DMS153 treated with DMSO at 0.1 percent for 48 hours (cell line): ENCODE measurements at regions not wholly inside any gene's neighbourhood (a gene's known extent, or its start where the extent isn't known, plus 50 kb on each side); places are given as distances from the start of the nearest gene placed in this dataset.

Source experiments
- DNase-seq: peaks from one replicate; lab custom pipeline; 2025; ENCODE audit not compliant: unreplicated experiment; lab: John Stamatoyannopoulos, UW

DNA sequence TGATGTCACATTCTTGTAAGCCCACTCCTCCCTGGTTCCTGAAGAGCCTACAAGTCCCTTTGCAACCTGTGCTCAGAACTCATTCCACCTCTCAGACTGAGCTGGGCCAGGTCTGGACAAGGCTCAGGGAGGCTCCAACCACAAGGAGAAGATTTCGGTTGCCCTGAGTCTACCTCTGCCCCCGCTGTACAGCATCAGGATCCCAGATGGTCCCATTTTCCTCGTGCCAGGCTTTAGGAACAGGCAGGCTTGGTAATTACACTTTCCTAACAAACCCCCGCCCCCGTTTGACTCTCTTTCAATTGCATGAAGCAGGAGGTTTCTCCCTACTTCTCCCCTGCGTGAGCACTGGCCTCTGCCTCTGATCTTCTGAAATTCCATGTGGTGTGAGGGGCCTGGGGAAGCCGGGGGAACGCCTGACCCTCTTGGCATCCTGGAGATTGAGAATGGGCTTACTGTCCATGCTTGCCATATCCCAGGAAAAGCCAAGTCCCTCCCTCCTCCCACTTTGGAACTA lies 86.9 kb upstream of the CTNNA1 start:
- no peak for DNase-seq

DNA sequence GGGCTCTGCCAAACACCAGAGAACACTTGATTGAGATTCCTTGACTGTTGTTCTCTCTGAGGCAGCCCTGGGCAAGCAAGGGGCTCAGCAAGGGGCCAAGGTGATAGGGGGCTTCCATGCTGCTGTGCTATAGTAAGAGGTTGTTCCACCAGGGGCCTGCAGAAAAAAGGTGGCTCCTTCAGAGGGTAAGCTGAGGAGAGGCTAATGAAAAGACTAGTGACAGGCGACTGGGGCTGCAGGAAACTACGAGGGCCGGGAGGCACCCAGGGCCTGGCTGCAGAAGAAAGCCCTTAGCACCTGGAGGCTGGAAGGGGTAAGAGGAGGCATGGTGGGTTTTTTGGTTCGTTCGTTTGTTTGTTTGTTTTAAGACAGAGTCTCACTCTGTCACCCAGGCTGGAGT lies 88.0 kb upstream of the CTNNA1 start:
- DNase-seq, result no peak

DNA sequence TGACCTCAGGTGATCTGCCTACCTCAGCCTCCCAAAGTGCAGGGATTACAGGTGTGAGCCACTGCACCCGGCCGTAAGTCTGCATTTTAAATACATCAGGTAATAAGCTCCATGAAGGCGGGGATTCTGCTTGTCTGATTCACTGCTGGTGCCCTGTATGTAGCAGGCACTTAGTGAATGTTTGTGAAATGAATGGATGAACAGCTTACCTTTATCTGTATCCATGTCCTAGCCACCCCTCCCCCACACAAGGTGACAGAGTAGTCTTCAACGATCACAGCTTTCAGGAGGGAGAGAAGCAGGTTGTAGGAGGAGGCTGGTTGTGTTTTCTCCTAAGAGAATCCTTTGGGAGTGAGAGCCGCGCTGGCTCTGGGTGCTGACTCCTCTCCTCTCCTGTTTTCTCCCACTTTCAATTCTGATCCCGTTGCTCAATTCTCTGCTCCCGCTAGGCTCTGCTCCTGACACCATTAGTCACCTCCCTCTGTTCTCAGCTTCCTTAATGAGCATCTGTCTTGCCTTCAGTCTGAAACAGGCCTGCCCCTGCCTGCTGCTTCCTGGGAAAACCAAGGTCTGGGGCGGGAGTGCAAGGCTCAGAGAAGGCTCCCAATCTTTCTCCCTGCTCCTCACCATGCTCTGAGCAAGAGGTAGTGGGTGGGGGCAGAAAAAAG lies 88.8 kb upstream of the CTNNA1 start:
- DNase-seq, result no peak

DNA sequence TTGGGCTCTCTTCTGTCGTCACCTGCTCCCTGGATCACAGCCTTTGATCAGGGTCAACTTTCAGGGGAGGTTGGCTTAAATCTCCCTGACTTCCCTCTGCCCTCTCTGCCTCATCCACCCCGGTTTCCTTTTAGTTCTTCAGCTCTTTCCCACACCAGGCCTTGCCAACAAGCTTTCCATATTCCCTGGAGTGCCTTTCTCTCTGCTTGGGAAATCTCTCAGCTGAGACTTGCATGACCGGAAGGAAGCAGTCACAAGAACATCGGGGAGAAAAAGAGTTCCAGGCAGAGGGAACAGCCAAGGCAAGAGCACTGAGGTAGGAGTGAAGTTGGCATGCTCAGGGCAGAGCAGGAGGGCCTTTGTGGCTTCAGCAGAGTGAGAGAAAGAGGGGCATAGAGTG lies 88.4 kb upstream of the HSPA9 start:
- DNase-seq, result no peak

DNA sequence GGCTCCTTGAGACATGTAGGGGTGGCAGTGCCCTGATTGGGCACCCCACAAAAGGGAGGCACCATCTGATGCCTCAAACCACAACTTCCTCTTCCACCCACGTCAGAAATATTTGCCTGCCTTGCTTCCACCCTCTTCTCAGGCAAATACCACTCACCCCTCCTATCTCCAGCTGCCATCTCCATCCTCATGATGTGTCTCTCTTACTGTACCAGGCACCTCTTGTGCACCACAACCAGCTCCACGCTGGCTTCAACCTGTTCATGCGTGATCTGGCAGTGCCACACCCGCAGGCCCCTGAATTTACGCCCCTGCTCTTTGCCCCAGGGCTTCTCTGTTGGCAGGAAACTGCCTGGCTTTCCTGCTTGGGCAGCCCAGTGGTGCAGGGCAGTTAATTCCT lies 87.8 kb upstream of the HSPA9 start:
- DNase-seq, result no peak

DNA sequence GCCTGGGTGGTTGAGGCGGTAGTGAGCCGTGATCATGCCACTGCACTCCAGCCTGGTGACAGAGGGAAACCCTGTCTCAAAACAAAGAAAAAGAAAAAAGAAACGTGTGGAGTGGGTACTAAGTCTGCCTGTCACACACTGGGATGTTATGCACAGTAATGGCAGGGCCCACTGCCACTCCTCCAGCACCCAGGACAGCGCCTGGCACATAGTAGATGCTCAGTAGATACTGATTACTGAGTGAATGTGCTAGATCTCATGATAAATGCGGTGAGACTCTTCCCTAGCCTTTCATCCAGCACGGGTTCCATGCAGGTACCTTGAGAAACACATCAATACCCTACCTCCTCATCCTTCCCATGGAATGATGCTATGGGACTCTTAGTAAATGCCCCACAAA lies 87.4 kb upstream of the HSPA9 start:
- no peak for DNase-seq

DNA sequence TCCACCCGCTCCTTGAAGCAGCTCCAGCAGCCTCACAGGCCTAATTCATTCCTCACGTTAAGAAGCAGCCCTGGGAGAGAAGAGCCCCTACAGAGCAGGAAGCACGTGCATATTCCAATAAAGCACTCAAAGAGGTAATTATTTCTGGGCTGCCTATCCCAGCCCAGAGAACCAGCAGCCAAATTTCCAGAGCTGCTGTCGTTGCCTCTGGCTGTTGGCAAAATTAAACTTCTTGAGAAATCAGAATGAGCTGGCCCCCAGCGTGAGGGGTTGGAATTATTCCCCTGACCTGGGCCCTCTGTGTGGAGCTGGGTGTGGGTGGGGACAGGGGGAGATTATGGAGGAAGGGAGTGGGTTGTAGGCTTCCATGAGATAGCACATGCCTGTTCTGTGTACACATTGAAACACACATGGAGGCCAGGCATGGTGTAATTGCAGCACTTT lies 86.8 kb upstream of the HSPA9 start:
- DNase-seq, result no peak

DNA sequence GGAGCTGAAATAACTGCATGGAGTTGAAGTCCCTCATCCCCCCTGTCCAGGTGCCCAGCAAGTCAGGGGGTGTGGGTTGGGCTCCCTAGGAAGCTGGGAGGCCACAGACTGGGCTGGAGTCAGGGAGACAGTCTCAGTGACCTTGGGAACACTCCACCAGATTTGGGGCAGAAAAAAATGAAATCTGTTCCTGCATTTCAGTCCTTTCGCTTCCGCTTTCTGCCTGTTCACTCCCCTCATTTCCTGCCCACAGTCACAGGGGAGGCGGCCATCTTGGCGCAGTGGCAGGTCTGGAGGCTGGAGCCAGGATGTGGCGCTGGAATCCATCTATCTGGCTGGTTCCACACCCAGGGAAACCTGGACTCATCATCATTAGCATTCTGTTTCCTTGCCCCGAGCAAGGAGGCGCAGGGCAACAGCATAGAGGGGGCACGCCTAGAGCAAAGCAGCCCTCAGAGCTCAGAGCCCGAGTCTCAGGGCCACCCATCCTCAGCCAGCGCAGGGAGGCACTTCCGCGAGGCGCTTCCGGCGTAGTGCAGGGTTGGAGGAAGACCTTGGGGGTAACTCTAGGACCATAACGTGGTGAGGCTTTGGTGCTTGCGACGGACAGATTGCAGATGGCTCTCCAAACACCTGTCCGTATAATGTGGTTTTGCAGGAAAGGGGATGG lies 86.2 kb upstream of the HSPA9 start:
- DNase-seq, result no peak

DNA sequence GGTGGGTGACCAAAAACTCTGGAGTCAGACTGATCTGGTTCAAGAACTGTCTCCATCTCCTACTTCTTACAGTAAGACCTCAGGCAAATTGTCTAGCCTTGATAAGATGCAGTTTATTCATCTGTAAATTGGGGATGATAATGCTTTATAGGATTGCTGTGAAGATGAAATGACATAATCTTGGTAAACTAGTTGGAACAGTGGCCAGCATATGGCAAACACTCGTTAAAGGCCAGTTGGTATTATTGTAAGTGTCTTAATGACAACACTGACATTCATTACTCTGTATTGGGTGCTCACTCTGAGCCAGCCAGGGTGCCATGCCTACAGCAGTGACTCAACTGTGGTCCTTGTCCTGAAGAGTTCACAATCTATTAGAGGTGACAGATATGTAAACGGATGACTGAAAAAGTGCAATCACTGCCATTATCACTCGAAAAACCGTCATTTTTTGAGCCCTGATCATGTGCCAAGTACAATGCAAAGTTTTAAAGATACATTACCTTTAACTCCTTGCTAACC lies 84.9 kb upstream of the HSPA9 start:
- no peak for DNase-seq

DNA sequence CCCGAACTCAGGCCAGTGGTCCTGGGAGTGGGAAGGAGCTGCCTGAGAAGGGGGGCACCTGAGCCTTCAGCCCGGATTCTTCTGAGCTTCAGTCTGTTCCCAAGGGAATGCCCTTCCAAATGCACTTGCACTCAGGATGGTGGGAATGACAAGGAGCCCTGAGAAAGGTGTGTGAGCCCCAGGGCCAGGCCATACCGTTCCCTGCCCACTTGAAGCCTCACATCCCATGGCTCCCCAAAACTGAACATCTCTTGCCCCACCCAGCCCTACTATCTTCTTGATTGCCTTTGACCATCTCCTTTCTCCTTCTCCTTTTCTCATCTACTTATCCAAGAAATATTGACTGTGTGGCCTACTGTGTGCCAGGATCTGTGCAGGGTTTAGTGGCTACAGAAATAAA lies 84.4 kb upstream of the HSPA9 start:
- no peak for DNase-seq

DNA sequence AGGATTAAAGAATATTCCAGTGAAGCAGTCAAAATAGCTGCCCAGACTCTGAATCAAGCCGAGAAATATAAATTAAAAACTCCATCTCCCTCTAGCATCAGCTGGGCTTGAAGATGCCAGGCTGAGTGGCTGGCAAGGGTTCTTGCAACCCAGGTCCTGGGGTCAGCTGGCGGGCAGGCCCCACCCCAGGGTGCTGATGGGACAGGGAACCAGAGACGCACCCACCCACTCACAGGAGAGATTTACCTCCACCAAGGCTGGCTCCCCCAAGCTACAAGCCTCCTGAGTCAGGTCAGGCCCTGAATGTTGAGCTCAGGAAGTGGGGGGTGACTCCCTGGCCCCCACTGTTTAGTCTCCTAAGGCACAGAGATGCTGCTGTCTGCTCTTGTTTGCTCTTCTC lies 83.9 kb upstream of the HSPA9 start:
- no peak for DNase-seq

DNA sequence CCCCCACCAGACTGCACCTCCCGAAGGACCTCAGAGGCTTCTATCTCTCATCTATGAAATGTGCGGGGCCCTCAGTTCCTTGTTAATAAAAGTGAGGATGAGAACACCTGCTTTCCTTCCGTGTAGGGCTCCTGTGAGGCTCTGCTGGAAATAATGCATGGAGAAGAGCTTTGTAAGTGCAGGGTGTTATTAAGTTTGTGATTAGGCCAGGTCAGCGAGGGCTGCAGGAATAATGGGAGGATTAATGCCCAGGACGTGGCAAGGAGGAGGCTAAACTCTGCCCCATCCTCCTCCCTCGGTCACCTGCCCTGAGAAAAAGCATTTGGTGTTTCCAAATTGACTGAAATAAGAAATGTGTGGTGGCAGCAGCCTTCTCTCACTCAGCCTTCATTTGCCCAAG lies 83.5 kb upstream of the HSPA9 start:
- no peak for DNase-seq

DNA sequence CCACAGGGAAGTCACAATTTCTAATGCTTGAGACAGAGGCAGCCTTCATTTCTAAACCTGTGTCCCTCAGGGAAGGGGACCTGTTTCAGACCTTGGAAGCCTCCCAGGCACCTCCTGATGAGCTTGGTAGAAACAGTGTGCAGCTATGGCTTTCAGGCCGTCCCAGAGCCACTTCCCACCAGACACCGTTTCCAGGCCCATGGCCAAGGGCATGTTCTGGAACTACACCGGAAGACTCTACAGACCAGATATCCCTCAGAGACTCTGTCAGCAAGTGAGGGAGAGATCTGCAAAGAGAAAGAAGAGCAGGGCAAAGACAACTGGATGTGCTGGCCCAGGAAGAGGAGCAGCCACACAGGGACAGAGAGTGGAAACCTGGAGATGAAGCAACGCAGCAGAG lies 82.2 kb upstream of the HSPA9 start:
- no peak for DNase-seq

DNA sequence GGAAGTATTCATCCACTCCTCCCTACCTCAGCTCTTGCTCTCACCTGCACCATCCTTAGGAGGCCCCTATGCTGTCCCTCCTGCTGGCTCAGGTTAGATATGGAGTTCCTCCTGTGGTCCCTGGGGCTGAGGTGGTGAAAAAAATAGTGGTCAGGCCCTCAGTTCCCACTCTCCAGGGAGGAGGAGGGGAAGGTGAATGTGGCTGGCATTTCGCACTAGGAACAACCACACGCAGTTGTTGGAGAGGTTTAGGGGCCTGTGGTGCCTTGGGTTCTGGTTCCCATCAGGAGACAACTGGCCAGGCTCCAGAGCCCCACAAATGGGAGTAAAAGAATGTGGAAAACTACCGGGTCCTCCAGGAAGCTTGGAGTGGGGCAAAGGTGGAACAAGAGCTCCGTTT lies 81.7 kb upstream of the HSPA9 start:
- DNase-seq, result no peak

DNA sequence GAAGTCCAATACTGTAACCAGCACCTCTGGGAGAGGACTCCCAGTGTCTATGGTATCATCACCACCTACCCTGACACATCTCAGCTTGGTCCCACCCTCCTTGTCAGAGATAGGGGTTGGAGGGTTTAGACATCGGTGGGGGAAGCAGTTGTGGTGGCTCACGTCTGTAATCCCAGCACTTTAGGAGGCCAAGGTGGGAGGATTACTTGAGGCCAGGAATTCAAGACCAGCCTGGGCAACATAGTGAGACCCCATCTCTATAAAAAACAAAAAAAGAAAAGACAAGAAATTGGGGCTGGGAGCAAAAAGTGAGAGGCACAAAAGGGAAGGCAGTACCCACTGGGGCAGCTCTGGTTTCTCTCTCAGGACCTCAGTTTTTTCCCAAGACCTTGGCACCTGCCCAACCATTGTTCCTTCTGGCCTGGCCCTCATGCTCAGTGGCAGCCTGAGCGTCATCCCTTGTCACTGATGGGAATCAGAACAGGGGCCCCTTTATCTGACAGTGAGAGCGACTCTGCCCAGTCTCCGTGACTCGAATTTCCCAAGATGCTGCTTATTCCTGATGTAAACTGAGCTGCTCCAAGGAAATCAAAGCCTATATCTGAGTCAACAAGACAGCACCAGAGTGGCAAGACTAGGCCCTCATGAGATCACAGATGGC lies 80.5 kb upstream of the HSPA9 start:
- DNase-seq, result no peak

DNA sequence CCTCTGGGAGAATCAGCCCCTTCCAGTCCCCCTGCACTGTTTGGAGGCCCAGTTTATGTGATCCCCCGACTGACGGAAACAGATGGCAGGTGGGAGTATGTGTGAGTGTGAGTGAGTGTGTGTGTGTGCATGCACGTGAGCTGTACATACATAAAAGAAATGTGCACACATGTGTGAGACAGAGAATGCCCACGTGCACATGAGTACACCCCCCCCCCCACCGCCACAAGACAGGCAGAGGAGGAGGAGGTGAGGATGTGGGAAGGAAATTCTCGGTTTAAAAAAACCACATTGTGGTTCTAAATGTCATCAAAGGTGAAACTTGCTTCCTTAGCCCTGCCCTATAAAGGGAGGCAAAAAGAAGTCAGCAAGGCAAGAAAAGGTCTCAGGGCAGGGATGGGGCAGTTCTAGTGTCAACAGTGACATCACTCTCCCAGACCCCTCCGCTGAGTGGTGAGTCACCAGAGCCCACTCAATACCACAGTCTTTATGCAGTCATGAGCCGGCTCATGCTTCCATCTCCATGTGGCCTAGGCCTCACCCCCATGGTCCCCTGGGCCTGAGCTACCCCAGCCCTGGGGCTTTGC lies 79.2 kb upstream of the HSPA9 start:
- DNase-seq, result no peak

DNA sequence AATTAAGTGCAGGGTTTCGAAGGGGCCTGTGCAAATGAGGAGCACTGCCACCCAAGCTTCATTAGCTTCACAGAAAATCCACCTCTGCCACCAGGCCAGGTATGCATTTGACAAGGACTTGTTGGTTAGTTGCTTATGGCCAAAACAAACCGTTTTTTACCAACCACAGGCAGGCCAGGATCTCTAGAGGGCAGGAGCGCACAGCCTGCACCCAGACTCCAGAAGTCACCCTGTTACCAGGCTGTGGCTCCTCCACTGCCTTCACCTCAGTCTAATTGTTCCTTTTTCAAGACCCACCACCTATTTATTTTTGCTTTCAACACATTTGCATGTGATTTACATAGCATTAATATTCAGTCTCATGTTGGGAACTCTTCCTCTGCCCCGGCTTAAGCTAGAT lies 78.3 kb upstream of the HSPA9 start:
- no peak for DNase-seq

DNA sequence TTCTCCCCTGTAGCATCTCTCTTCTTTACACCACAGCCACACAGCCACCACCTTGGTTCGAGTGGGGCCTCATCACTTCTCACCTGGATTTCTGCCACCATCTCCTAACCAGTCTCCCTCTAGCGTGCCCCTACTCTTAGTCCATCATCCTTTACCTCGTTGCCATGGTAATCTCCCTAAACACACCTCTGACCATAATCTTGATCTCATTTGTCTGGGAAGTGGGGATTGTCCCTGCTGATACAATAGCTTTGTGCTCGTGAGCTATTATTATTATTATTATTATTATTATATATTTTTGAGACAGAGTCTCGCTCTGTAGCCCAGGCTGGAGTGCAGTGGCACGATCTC lies 76.5 kb upstream of the HSPA9 start:
- DNase-seq, result no peak

DNA sequence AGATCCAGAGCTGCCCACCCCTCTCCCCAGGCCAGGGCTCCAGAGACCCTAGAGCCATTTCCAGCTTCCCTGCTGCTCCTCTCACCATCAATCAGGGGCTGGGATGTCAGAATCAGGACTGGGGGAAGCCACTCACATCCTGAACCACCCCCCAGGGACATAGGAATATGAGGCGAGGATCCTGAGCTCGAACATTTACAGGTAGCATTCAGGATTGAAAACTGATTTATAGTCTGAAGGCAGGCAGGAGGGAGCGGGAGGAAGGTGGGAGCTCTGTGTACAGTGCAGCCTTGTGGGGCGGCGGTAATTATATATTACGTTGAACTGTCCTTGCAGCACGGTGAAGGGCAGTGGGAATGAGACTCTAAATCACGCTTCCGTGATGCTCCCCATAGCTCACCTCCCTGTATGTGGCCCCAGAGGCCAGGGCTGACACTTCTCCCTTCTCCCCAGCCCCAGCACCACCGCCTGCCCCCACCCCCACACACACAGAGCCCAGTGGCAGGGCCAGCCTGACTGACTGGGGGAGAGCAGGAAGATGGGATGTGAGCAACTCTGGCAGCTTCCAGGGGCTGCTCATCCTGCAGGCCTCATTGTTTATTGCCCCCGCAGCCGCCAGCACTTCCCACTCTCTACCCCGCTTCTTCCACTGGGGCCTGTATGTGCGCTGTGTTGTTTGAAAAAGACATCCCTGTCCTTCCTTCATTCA lies 76.0 kb upstream of the HSPA9 start:
- DNase-seq, result no peak

DNA sequence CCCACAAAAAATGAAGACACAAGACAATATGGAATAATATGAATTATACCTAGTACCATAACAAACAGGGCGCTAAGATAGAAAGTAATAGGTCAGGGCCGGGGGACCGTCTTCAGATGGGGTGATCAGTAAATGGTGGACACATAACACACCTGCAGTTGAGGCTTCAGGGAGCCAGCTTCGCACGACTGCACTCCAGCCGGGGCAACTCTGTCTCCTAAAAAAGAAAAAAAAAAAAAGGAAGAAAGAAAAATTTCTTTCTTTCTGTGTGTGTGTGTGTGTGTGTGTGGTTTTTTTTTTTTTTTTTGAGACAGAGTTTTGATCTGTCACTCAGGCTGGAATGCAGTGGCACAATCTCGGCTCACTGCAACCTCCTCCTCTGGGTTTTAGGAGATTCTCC lies 75.0 kb upstream of the HSPA9 start:
- DNase-seq, result no peak

DNA sequence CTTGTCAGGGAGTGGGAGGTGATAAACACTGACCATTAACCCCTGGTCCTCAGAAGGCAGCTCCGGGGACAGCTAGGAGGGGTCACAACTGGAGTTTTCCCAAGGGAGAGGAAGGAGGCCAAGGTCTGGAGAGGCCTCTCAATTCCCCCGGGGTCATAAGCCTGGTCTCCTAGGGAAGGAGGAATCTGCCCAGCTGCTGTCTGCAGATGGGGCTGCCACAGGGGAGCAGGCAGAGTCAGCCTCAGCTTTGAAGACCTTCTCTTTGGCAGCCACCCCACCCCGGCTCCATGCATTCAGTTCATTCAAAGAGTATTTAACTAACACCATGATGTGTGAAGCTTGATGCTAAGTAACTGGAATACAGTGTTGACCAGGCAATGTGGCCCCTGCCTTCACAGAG lies 74.6 kb upstream of the HSPA9 start:
- DNase-seq, result no peak
